ENCODE measurements at regions not wholly inside any gene's neighbourhood (a gene's known extent, or its start where the extent isn't known, plus 50 kb on each side); places are given as distances from the start of the nearest gene placed in this dataset.

DNA sequence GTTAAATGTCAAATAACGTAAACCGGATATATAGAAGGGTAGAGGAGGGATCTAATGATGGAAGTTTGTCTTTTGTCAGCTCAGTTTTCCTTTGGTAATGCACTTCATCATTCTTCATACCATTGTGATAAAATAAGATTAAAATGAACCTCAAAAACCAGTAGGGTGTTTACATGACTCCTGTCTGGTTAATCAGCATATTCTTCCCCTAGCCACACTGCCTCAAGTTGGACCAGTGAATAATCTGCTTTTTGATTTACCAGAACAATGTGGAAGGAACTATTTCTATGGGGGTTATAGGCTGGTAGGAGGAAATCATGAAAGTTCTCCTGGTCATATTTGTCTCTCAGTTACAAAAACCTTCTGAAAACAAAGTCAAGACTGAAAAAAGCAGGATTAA lies 634.7 kb downstream of the NCAM2 start:
- TF ChIP-seq, protein P1, sequence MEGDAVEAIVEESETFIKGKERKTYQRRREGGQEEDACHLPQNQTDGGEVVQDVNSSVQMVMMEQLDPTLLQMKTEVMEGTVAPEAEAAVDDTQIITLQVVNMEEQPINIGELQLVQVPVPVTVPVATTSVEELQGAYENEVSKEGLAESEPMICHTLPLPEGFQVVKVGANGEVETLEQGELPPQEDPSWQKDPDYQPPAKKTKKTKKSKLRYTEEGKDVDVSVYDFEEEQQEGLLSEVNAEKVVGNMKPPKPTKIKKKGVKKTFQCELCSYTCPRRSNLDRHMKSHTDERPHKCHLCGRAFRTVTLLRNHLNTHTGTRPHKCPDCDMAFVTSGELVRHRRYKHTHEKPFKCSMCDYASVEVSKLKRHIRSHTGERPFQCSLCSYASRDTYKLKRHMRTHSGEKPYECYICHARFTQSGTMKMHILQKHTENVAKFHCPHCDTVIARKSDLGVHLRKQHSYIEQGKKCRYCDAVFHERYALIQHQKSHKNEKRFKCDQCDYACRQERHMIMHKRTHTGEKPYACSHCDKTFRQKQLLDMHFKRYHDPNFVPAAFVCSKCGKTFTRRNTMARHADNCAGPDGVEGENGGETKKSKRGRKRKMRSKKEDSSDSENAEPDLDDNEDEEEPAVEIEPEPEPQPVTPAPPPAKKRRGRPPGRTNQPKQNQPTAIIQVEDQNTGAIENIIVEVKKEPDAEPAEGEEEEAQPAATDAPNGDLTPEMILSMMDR (IDR thresholded peaks at IDR 0.05; ENCODE audit: low read depth, low read length) = no peak
- H3K4me3 ChIP-seq (ENCODE audit: low read depth, low read length) = no peak overlapping the region

GRCh38 chr21:21661741-21662140 lies 663.5 kb downstream of the NCAM2 start:
- TF ChIP-seq, protein P1 (IDR thresholded peaks at IDR 0.05; ENCODE audit: low read depth, low read length) = no peak
- no peak overlapping the region for H3K4me3 ChIP-seq (ENCODE audit: low read depth, low read length)

DNA sequence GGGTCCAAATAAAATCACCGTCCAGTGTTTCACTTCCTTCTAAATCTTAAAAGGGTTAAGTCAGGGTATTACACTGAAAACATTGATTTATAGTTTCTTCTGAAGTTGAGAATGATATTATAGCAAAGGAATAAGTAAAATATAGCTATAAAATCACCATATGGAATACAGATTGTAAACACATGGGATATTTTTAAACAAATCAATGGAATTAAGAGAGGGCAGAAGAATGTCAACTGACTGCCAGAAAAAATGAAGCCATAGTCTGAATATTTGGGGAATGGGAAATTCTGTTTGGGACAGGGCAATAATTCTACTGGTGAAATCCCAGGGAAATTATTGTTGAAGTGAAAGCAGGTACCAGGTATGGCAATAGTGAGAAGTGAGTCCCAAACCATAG lies 664.6 kb downstream of the NCAM2 start:
- TF ChIP-seq, protein P1 (IDR thresholded peaks at IDR 0.05; ENCODE audit: low read depth, low read length) = no peak
- H3K4me3 ChIP-seq (ENCODE audit: low read depth, low read length) = no peak overlapping the region

DNA sequence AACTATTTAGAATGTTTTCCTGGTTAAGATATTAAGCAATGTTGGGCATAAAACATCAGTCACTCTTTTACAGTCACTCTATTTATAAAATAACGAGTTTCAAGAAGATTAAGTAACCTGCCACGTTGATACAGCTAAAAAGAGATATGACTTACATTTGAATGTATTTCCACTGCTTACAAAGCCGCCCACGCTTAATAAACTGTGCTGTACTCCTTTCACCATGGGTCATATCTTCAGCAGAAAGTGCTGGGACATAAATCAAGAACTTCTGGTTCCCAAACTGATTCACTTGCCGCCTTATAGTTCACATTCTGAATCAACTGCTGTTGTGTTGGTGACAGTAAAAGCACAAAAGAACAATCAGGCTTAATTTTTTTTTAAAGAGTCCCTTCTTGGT lies 666.7 kb downstream of the NCAM2 start:
- H3K4me3 ChIP-seq (ENCODE audit: low read depth, low read length) = no peak overlapping the region
- TF ChIP-seq, protein P1 (IDR thresholded peaks at IDR 0.05; ENCODE audit: low read depth, low read length) = no peak

DNA sequence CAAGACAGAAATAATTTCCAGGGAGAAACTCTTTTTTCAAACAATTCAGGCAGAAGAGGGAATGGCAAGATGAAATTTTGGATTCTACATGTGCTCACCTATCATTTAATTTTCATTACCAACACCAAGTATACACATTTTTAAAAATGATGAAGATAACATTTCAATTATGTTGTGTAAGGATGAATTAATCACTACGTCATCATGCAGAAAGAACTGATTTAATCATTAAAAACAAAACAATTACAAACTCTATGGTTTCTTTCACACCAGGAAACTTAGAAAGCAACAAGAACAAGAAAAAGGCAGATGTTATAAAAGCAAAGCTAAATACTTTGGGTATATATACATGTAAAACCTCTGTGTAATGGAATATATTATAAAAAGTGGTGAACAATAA lies 668.5 kb downstream of the NCAM2 start:
- TF ChIP-seq, protein P1 (IDR thresholded peaks at IDR 0.05; ENCODE audit: low read depth, low read length) = no peak
- no peak overlapping the region for H3K4me3 ChIP-seq (ENCODE audit: low read depth, low read length)

GRCh38 chr21:21668198-21668597 lies 670.0 kb downstream of the NCAM2 start:
- TF ChIP-seq, protein P1 (IDR thresholded peaks at IDR 0.05; ENCODE audit: low read depth, low read length) = no peak
- no peak overlapping the region for H3K4me3 ChIP-seq (ENCODE audit: low read depth, low read length)

DNA sequence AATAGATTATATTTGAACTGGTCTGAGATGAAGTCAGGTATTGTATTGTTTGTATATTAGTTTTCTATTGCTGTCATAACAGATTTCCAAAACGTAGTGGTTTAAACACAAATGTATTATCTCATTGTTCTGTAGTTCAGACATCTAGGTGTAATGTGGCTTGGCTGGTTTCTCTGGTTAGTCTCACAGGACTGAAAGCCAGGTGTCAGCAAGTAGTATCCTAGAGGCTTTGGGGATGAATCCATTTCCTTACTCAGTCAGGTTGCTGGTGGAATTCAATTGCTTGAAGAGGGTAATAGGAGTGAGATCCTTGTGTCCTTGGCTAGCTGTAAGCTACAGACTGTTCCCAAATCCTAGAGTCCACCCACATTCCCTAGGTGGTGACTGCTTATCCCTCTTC lies 675.8 kb downstream of the NCAM2 start:
- TF ChIP-seq, protein P1 (IDR thresholded peaks at IDR 0.05; ENCODE audit: low read depth, low read length) = no peak
- H3K4me3 ChIP-seq (ENCODE audit: low read depth, low read length) = no peak overlapping the region

Measured in WI38 (cell line).